ENCODE measurements at regions not wholly inside any gene's neighbourhood (a gene's known extent, or its start where the extent isn't known, plus 50 kb on each side); places are given as distances from the start of the nearest gene placed in this dataset.

DNA sequence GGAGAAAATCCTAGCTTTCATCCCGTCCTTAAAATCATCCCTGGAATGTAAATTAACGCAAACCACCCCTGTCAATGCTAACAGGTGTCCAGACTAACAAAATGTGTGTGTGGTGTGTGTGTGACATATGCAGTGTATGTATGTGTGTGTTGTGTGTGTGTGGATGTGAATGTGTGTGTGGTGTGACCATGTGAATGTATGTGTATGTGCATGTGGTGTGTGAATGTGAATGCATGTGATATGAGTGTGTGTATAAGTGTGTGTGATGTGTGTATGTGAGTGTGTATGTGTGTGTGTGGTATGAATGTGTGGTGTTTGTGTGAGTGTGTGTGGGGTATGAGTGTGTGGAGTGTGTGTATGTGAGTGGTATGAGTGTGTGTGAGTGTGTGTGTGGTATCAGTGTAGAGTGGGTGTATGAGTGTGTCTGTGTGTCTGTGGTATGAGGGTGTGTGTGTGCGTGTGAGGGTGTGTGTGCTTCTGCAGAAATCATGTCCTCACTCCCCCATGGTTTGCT is 190.8 kb downstream of the TEX29 start:
- DNase-seq (ENCODE audit: low spot score): no peak
- Mint-ChIP-seq H3K4me1 (ENCODE audit: unreplicated experiment) (peaks cover 5% of the 10 kb centered on the region), H3K27ac (ENCODE audit: unreplicated experiment) (no peak overlapping the region), H3K36me3 (ENCODE audit: low read depth, unreplicated experiment) (peaks cover 4% of the 10 kb centered on the region), H3K27me3 (ENCODE audit: unreplicated experiment) (peaks cover 10% of the 10 kb centered on the region), H3K9me3 (ENCODE audit: unreplicated experiment) (no peaks in the 10 kb centered on the region), H3K4me3 (ENCODE audit: unreplicated experiment) (no peak overlapping the region)
- TF ChIP-seq, protein P1, sequence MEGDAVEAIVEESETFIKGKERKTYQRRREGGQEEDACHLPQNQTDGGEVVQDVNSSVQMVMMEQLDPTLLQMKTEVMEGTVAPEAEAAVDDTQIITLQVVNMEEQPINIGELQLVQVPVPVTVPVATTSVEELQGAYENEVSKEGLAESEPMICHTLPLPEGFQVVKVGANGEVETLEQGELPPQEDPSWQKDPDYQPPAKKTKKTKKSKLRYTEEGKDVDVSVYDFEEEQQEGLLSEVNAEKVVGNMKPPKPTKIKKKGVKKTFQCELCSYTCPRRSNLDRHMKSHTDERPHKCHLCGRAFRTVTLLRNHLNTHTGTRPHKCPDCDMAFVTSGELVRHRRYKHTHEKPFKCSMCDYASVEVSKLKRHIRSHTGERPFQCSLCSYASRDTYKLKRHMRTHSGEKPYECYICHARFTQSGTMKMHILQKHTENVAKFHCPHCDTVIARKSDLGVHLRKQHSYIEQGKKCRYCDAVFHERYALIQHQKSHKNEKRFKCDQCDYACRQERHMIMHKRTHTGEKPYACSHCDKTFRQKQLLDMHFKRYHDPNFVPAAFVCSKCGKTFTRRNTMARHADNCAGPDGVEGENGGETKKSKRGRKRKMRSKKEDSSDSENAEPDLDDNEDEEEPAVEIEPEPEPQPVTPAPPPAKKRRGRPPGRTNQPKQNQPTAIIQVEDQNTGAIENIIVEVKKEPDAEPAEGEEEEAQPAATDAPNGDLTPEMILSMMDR (IDR thresholded peaks at IDR 0.05; ENCODE audit: unreplicated experiment): no peak

DNA sequence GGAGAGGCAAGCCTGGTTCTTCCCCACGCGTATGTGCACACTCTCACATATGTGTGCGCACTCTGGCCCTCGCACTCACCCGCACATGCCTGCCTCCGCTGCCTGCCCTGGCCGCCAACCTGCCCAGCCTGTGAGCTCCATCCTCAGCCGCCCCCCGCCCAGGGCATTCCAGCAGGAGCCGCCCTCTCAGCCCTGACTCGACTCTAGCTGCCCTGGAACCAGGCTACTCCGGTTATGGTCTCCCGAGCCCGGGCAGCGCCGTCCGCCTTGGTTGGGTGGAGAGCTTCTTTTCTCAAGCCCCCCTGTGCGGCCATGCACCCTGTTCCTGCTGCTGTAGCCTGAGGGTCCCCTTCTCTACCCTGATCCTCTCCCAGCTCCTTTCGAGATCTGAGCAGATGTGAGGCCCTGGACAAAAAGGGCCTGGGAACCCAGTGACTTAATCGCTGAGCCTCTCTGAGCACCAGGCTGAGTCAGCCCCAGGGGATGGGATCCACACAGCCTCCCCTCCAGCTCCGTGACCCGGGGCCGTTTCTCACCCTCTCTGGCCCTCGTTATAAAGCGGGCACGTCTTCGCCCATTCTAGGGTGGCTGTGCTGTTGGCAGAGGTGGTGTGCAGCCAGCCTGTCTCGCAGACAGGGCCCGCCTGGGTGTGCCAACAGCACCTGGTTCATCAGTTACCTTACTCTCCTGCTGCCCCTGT is 191.5 kb downstream of the TEX29 start:
- H3K27ac Mint-ChIP-seq (ENCODE audit: unreplicated experiment): no peak overlapping the region
- no peak for DNase-seq (ENCODE audit: low spot score)
- TF ChIP-seq, protein P1 (IDR thresholded peaks at IDR 0.05; ENCODE audit: unreplicated experiment): no peak
- H3K9me3 Mint-ChIP-seq (ENCODE audit: unreplicated experiment): no peaks in the 10 kb centered on the region
- peaks cover 4% of the 10 kb centered on the region for H3K36me3 Mint-ChIP-seq (ENCODE audit: low read depth, unreplicated experiment)
- peaks cover 7% of the 10 kb centered on the region for H3K4me1 Mint-ChIP-seq (ENCODE audit: unreplicated experiment)
- peaks cover 10% of the 10 kb centered on the region for H3K27me3 Mint-ChIP-seq (ENCODE audit: unreplicated experiment)
- no peak overlapping the region for H3K4me3 Mint-ChIP-seq (ENCODE audit: unreplicated experiment)

DNA sequence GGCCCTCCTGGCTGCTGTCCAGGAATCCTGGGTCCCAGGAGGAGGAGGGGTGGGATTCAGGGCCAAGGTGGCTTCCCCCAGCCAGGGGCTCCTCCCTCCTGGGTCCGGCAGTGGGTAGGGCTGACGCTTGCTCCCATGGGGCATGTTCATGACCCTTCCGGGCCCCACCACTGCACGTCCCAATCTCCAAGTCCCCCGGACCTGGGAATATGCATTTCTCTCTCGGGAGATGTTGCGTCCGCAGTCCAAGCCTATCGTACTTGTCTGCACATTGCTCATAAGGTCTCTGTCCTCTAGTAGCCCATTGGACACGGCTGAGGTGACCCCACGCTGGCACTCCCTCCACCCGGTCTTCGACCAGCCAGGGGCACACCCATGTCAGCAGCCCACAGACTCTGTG is 192.3 kb downstream of the TEX29 start:
- H3K4me1 Mint-ChIP-seq (ENCODE audit: unreplicated experiment): peaks cover 7% of the 10 kb centered on the region
- TF ChIP-seq, protein P1 (IDR thresholded peaks at IDR 0.05; ENCODE audit: unreplicated experiment): no peak
- H3K27ac Mint-ChIP-seq (ENCODE audit: unreplicated experiment): no peak overlapping the region
- DNase-seq (ENCODE audit: low spot score): no peak
- no peaks in the 10 kb centered on the region for H3K9me3 Mint-ChIP-seq (ENCODE audit: unreplicated experiment)
- peaks cover 4% of the 10 kb centered on the region for H3K36me3 Mint-ChIP-seq (ENCODE audit: low read depth, unreplicated experiment)
- H3K27me3 Mint-ChIP-seq (ENCODE audit: unreplicated experiment): peaks cover 10% of the 10 kb centered on the region
- no peak overlapping the region for H3K4me3 Mint-ChIP-seq (ENCODE audit: unreplicated experiment)

DNA sequence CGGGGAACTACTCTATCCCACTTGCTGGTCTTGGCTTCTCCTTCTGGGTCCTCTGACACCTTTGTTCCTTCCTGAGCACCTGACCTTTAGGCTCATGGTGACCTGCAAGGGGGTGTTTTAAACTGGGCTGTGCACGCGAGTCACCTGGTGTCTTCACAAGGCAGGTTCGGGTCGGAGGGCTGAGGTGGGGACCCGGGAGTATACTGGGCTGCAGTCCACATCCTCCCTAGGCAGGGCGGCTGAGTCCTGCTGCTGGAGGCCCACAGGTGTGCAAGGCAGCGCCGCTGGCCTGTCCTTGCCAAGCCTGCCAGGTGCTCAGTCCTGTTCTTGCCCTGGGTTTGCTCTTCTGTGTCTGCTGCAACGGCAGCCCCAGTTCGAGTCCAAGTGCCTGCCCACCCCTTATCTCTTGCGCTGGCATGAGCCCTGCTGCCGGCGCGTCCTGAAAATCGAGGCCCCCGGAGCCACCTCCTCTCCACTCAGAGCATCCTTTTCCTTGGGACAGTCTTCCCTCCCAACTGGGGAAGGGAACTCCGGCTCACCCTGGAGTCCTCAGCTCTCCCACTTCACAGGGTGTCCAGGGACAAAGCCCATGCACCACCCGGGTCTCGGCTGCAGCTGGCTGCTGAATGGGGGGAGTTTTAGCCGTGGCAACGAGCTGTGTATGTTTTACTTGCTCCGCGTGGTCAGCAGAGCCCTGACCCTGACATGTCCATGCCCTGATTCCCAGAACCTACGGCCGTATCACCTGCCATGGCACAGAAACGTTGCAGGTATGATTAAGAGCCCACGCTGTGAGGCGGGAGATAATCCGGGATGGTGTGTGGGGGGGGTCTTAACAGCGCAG is 193.5 kb downstream of the TEX29 start:
- TF ChIP-seq, protein P1 (IDR thresholded peaks at IDR 0.05; ENCODE audit: unreplicated experiment): no peak
- no peak for DNase-seq (ENCODE audit: low spot score)
- peaks cover 11% of the 10 kb centered on the region for H3K27me3 Mint-ChIP-seq (ENCODE audit: unreplicated experiment)
- no peak overlapping the region for H3K27ac Mint-ChIP-seq (ENCODE audit: unreplicated experiment)
- peaks cover 7% of the 10 kb centered on the region for H3K4me1 Mint-ChIP-seq (ENCODE audit: unreplicated experiment)
- no peak overlapping the region for H3K4me3 Mint-ChIP-seq (ENCODE audit: unreplicated experiment)
- H3K36me3 Mint-ChIP-seq (ENCODE audit: low read depth, unreplicated experiment): peaks cover 4% of the 10 kb centered on the region
- H3K9me3 Mint-ChIP-seq (ENCODE audit: unreplicated experiment): no peaks in the 10 kb centered on the region
